ENCODE measurements at regions not wholly inside any gene's neighbourhood (a gene's known extent, or its start where the extent isn't known, plus 50 kb on each side); places are given as distances from the start of the nearest gene placed in this dataset.

DNA sequence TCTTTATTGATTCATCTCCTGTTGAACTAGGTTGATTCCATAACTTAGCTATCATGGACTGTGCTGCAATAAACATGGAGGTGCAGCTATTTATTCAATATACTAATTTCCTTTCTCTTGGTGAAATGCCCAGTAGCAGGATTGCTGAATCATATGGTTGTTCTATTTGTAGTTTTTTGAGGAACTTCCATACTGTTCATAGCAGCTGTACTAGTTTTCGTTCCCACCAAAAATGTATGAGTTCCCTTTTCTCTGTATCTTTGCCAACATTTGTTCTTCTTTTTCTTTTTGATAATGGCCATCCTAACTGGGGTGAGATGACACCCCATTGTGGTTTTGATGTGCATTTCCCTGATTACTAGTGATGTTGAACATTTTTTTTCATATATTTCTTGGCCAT, 87.2 kb upstream of the NAV2 start:
- H3K79me2 ChIP-seq (ENCODE audit: control insufficient read depth, low read length), result no peaks in the 10 kb centered on the region
- H4K20me1 ChIP-seq (ENCODE audit: control insufficient read depth, insufficient read depth, low read depth, low read length), result no peaks in the 10 kb centered on the region
- no peaks in the 10 kb centered on the region for H3F3A ChIP-seq (ENCODE audit: control insufficient read depth, insufficient read depth)
- H3K36me3 ChIP-seq (ENCODE audit: control insufficient read depth, low read length), result no peaks in the 10 kb centered on the region
- H3K4me2 ChIP-seq (ENCODE audit: low read length), result no peak overlapping the region
- H3K27ac ChIP-seq (ENCODE audit: low read depth, low read length), result no peak overlapping the region
- no peaks in the 10 kb centered on the region for H3K27me3 ChIP-seq (ENCODE audit: control insufficient read depth, low read length)
- no peak for TF ChIP-seq EZH2phosphoT487 (IDR thresholded peaks at IDR 0.05; ENCODE audit: borderline replicate concordance, low read length)
- TF ChIP-seq, protein P1, sequence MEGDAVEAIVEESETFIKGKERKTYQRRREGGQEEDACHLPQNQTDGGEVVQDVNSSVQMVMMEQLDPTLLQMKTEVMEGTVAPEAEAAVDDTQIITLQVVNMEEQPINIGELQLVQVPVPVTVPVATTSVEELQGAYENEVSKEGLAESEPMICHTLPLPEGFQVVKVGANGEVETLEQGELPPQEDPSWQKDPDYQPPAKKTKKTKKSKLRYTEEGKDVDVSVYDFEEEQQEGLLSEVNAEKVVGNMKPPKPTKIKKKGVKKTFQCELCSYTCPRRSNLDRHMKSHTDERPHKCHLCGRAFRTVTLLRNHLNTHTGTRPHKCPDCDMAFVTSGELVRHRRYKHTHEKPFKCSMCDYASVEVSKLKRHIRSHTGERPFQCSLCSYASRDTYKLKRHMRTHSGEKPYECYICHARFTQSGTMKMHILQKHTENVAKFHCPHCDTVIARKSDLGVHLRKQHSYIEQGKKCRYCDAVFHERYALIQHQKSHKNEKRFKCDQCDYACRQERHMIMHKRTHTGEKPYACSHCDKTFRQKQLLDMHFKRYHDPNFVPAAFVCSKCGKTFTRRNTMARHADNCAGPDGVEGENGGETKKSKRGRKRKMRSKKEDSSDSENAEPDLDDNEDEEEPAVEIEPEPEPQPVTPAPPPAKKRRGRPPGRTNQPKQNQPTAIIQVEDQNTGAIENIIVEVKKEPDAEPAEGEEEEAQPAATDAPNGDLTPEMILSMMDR (IDR thresholded peaks at IDR 0.05; ENCODE audit: low read depth, low read length, poor library complexity, severe bottlenecking), result no peak
- H3K4me1 ChIP-seq (ENCODE audit: control insufficient read depth, low read length), result no peaks in the 10 kb centered on the region
- H3K9me2 ChIP-seq (replicated peaks; ENCODE audit: control insufficient read depth, low read length), result no peaks in the 10 kb centered on the region
- H3K9me3 ChIP-seq (ENCODE audit: control insufficient read depth, insufficient read depth, low read length), result no peaks in the 10 kb centered on the region
- H3K4me3 ChIP-seq (ENCODE audit: low read length), result no peak overlapping the region

DNA sequence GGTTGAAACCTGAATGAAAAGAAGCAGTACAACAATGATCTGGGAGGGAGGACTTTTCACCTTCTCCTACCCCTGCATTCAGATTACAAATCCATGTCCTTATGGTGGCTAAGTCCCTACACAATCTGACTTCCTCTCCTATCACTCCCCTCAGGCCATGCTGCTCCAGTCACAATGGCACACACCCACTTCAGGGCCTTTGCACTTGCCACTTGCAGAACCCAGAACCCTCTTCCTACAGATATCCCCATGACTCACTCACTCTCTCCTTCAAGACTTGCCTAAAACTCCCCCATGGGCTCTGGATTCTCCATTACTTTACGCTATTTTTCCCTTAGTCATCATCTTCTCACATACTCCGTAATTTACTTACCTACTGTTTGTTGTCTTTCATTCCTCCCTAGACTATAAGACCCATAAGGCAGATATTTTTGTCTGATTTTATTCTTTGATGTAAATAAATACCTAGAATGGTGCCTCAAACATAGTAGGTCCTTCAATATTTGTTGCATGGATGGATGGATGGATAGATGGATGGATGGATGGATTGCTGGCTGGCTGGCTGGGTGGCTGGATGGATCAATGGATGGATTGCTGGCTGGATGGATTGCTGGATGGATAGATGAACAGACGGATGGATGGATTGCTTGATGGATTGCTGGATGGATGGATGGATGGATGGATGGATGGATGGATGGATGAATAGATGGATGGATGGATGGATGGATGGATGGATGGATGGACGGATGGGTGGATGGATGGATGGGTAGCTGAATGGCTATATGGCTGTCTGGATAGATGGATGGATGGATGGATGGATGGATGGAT, 94.7 kb upstream of the NAV2 start:
- no peaks in the 10 kb centered on the region for H3K79me2 ChIP-seq (ENCODE audit: control insufficient read depth, low read length)
- no peaks in the 10 kb centered on the region for H3K27me3 ChIP-seq (ENCODE audit: control insufficient read depth, low read length)
- H3K36me3 ChIP-seq (ENCODE audit: control insufficient read depth, low read length), result no peaks in the 10 kb centered on the region
- no peaks in the 10 kb centered on the region for H3K9me2 ChIP-seq (replicated peaks; ENCODE audit: control insufficient read depth, low read length)
- no peak overlapping the region for H3K4me3 ChIP-seq (ENCODE audit: low read length)
- H3K27ac ChIP-seq (ENCODE audit: low read depth, low read length), result no peak overlapping the region
- no peaks in the 10 kb centered on the region for H3K4me1 ChIP-seq (ENCODE audit: control insufficient read depth, low read length)
- no peaks in the 10 kb centered on the region for H3K9me3 ChIP-seq (ENCODE audit: control insufficient read depth, insufficient read depth, low read length)
- H3F3A ChIP-seq (ENCODE audit: control insufficient read depth, insufficient read depth), result no peaks in the 10 kb centered on the region
- no peak overlapping the region for H3K4me2 ChIP-seq (ENCODE audit: low read length)
- TF ChIP-seq EZH2phosphoT487 (IDR thresholded peaks at IDR 0.05; ENCODE audit: borderline replicate concordance, low read length), result no peak
- TF ChIP-seq, protein P1 (IDR thresholded peaks at IDR 0.05; ENCODE audit: low read depth, low read length, poor library complexity, severe bottlenecking), result no peak
- H4K20me1 ChIP-seq (ENCODE audit: control insufficient read depth, insufficient read depth, low read depth, low read length), result no peaks in the 10 kb centered on the region

DNA sequence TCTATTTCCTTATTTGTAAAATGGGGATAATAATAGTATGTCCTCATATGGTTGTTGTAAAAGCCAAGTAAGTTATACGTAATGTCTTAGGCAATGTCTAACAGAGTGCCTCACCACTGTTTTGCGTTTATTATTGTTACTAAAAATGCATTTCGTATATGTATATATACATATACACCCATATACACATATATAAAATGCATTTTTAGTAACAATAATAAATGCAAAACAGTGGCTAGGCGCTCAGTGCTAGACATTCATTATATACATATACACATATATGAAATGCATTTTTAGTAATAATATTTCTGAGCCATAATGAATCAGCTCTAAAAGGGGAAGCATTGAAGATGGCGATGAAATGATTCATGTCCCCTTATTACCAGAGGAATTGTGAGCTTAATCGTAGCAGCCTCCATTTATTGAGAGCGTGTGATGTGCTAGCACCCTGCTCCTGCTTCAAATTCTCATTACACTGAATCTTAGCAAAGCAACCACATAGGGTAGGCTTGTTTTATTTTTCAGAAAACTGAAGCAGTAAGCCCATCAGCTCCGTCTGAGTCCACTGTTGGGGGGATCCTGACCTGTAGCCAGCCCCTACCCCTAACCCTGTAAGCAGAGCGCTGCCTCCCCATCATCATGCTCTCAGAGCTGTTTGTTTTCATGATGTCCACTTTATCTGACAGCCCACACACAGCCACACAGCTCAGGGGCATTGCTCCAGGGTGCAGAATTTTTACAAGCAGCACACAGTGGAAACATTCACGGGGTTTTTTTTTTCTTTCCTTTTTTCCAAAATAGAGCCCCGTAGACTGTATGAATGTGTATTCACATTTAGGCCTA, 97.1 kb upstream of the NAV2 start:
- H3K4me1 ChIP-seq (ENCODE audit: control insufficient read depth, low read length), result no peaks in the 10 kb centered on the region
- H3K9me3 ChIP-seq (ENCODE audit: control insufficient read depth, insufficient read depth, low read length), result no peaks in the 10 kb centered on the region
- TF ChIP-seq EZH2phosphoT487 (IDR thresholded peaks at IDR 0.05; ENCODE audit: borderline replicate concordance, low read length), result no peak
- TF ChIP-seq, protein P1 (IDR thresholded peaks at IDR 0.05; ENCODE audit: low read depth, low read length, poor library complexity, severe bottlenecking), result no peak
- H3K4me2 ChIP-seq (ENCODE audit: low read length), result no peak overlapping the region
- no peaks in the 10 kb centered on the region for H4K20me1 ChIP-seq (ENCODE audit: control insufficient read depth, insufficient read depth, low read depth, low read length)
- H3K27me3 ChIP-seq (ENCODE audit: control insufficient read depth, low read length), result no peaks in the 10 kb centered on the region
- H3K79me2 ChIP-seq (ENCODE audit: control insufficient read depth, low read length), result no peaks in the 10 kb centered on the region
- H3K9me2 ChIP-seq (replicated peaks; ENCODE audit: control insufficient read depth, low read length), result no peaks in the 10 kb centered on the region
- H3K4me3 ChIP-seq (ENCODE audit: low read length), result no peak overlapping the region
- no peak overlapping the region for H3K27ac ChIP-seq (ENCODE audit: low read depth, low read length)
- H3K36me3 ChIP-seq (ENCODE audit: control insufficient read depth, low read length), result no peaks in the 10 kb centered on the region
- no peaks in the 10 kb centered on the region for H3F3A ChIP-seq (ENCODE audit: control insufficient read depth, insufficient read depth)
